Gastrocnemius medialis (tissue), 4 donors: ENCODE measurements at regions not wholly inside any gene's neighbourhood (a gene's known extent, or its start where the extent isn't known, plus 50 kb on each side); places are given as distances from the start of the nearest gene placed in this dataset.

Source experiments
- POLR2A ChIP-seq, 2 donors: fragments of 450-650 bp; IDR thresholded peaks; one replicate each; pipeline ENCODE4 v1.6.1; 2017; ENCODE audit warnings: antibody characterized with exemption in 2 of 2, mild to moderate bottlenecking in 2 of 2, moderate library complexity in 2 of 2
- TF ChIP-seq, protein P1 (sequence below), 5 experiments: fragments of 450-650 bp in 3 of 5; fragments of 200-600 bp in 2 of 5; sonication (generic) in 2 of 5; IDR thresholded peaks in 4 of 5; conservative IDR thresholded peaks in 1 of 5; 1 replicate in 4 of 5; 2 replicates in 1 of 5; pipeline ENCODE4 v1.5.1; 2016 to 2019; ENCODE audit warnings: antibody characterized with exemption in 5 of 5, mild to moderate bottlenecking in 3 of 5, moderate library complexity in 3 of 5

DNA sequence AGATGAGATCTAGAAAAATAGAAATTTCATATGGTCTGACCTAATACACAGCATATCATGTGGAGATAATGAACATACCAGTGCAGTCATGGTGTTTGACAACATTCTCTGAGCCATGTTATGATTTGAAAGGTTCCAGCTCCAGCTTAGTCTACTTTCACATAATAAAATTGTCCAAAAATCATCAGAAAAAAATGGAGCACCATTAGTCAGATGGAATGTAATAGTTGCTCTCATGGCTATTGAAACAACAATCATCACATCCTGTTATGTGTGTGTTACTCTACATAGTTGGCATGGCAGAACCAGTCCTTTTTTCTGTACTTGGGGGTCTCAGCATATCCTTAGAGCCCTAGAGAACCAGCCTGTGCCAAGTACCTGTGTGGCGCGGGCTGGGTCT lies 678.9 kb upstream of the FANCL start:
- TF ChIP-seq, protein P1, sequence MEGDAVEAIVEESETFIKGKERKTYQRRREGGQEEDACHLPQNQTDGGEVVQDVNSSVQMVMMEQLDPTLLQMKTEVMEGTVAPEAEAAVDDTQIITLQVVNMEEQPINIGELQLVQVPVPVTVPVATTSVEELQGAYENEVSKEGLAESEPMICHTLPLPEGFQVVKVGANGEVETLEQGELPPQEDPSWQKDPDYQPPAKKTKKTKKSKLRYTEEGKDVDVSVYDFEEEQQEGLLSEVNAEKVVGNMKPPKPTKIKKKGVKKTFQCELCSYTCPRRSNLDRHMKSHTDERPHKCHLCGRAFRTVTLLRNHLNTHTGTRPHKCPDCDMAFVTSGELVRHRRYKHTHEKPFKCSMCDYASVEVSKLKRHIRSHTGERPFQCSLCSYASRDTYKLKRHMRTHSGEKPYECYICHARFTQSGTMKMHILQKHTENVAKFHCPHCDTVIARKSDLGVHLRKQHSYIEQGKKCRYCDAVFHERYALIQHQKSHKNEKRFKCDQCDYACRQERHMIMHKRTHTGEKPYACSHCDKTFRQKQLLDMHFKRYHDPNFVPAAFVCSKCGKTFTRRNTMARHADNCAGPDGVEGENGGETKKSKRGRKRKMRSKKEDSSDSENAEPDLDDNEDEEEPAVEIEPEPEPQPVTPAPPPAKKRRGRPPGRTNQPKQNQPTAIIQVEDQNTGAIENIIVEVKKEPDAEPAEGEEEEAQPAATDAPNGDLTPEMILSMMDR (IDR thresholded peaks at IDR 0.05 in 4 of 5, conservative IDR thresholded peaks at IDR 0.05 in 1 of 5), result no peak
- no peak for TF ChIP-seq POLR2A (IDR thresholded peaks at IDR 0.05)
